WERI-Rb-1 (cell line): ENCODE measurements at regions not wholly inside any gene's neighbourhood (a gene's known extent, or its start where the extent isn't known, plus 50 kb on each side); places are given as distances from the start of the nearest gene placed in this dataset.
"Not testable (repeated sequence)": the region's sequence is repeated elsewhere in the genome, so short reads cannot be mapped to it uniquely, and the experiment has no call there.

Experiments used
- DNase-seq: peaks from one replicate; pipeline ENCODE4 v3.0.0-alpha.2; 2020
- H3K27ac ChIP-seq: fragments of 250-450 bp; sonication (Bioruptor Pico); 2 replicates; pipeline ENCODE4 v1.5.1; 2020; ENCODE audit warnings: mild to moderate bottlenecking, moderate library complexity
- H3K27me3 ChIP-seq: fragments of 250-450 bp; sonication (Bioruptor Pico); 2 replicates; pipeline ENCODE4 v1.5.1; 2021; ENCODE audit warnings: mild to moderate bottlenecking, low read depth, moderate library complexity; ENCODE audit not compliant: insufficient read depth, severe bottlenecking
- H3K36me3 ChIP-seq: fragments of 250-450 bp; sonication (Bioruptor Pico); 2 replicates; pipeline ENCODE4 v1.5.1; 2020; ENCODE audit warnings: mild to moderate bottlenecking, moderate library complexity
- H3K4me3 ChIP-seq: 2 replicates; pipeline ENCODE4 v1.5.1; 2011; ENCODE audit warnings: low read depth, mild to moderate bottlenecking, control low read depth, low read length
- H3K9me3 ChIP-seq: fragments of 250-450 bp; sonication (Bioruptor Pico); 2 replicates; pipeline ENCODE4 v1.5.1; 2021; ENCODE audit warnings: mild to moderate bottlenecking, moderate library complexity; ENCODE audit not compliant: severe bottlenecking
- TF ChIP-seq, protein P1 (sequence below): IDR thresholded peaks from 2 replicates; pipeline ENCODE4 v1.5.1; 2011; ENCODE audit warnings: low read depth, mild to moderate bottlenecking, control low read depth, inconsistent platforms, low read length

GRCh38 chr4:167906851-167907250, 185.5 kb upstream of the ANXA10 start:
- H3K9me3 ChIP-seq, result no peaks in the 10 kb centered on the region
- no peaks in the 10 kb centered on the region for H3K27me3 ChIP-seq
- H3K4me3 ChIP-seq, result no peak overlapping the region
- TF ChIP-seq, protein P1, sequence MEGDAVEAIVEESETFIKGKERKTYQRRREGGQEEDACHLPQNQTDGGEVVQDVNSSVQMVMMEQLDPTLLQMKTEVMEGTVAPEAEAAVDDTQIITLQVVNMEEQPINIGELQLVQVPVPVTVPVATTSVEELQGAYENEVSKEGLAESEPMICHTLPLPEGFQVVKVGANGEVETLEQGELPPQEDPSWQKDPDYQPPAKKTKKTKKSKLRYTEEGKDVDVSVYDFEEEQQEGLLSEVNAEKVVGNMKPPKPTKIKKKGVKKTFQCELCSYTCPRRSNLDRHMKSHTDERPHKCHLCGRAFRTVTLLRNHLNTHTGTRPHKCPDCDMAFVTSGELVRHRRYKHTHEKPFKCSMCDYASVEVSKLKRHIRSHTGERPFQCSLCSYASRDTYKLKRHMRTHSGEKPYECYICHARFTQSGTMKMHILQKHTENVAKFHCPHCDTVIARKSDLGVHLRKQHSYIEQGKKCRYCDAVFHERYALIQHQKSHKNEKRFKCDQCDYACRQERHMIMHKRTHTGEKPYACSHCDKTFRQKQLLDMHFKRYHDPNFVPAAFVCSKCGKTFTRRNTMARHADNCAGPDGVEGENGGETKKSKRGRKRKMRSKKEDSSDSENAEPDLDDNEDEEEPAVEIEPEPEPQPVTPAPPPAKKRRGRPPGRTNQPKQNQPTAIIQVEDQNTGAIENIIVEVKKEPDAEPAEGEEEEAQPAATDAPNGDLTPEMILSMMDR, result no peak
- no peak overlapping the region for H3K27ac ChIP-seq
- no peak for DNase-seq
- H3K36me3 ChIP-seq, result no peaks in the 10 kb centered on the region

DNA sequence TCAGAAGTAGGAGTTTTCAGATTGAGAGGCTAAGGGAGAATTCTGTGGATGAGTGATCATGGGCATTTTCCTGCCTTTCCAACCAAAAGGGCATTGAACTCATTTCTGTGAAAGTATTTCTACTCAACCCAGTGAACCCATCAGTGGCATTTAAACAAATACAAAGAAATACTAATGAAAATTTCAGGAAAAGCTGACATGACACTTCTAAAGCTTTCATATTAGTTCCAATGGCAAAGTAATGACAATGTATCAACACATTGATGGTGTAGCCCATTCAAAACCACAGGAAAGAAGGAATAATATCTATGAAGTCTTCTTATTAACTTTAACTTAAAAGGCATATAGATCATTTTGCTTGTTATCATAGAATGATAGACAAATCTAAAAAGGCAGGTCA, 183.5 kb upstream of the ANXA10 start:
- TF ChIP-seq, protein P1, result no peak
- no peaks in the 10 kb centered on the region for H3K9me3 ChIP-seq
- DNase-seq, result no peak

GRCh38 chr4:167912535-167912934, 179.8 kb upstream of the ANXA10 start:
- not testable (repeated sequence) for H3K27ac ChIP-seq, H3K9me3 ChIP-seq, H3K27me3 ChIP-seq, H3K36me3 ChIP-seq, H3K4me3 ChIP-seq, DNase-seq

More for the DNA sequence above, 183.5 kb upstream of the ANXA10 start:
- Histone ChIP-seq H3K36me3 (no peaks in the 10 kb centered on the region), H3K27ac (no peak overlapping the region), H3K4me3 (no peak overlapping the region), H3K27me3 (no peaks in the 10 kb centered on the region)

GRCh38 chr4:167918077-167918476, 174.3 kb upstream of the ANXA10 start:
- Histone ChIP-seq H3K36me3 (no peaks in the 10 kb centered on the region), H3K27me3 (no peaks in the 10 kb centered on the region), H3K27ac (no peak overlapping the region), H3K9me3 (peaks cover 13% of the 10 kb centered on the region), H3K4me3 (no peak overlapping the region)
- no peak for DNase-seq
- TF ChIP-seq, protein P1, result no peak

GRCh38 chr4:167930166-167930565, 162.2 kb upstream of the ANXA10 start:
- no peak overlapping the region for H3K4me3 ChIP-seq
- H3K27me3 ChIP-seq, result no peaks in the 10 kb centered on the region
- H3K9me3 ChIP-seq, result no peaks in the 10 kb centered on the region
- H3K27ac ChIP-seq, result no peak overlapping the region
- TF ChIP-seq, protein P1, result no peak
- no peak for DNase-seq
- H3K36me3 ChIP-seq, result no peaks in the 10 kb centered on the region

- DNase-seq, result no peak
- H3K4me3 ChIP-seq, result no peak overlapping the region
- no peaks in the 10 kb centered on the region for H3K27me3 ChIP-seq
- TF ChIP-seq, protein P1, result no peak
- H3K27ac ChIP-seq, result no peak overlapping the region
- no peaks in the 10 kb centered on the region for H3K36me3 ChIP-seq
- no peaks in the 10 kb centered on the region for H3K9me3 ChIP-seq
These were observed 158.1 kb upstream of the ANXA10 start for GRCh38 chr4:167934216-167934615.
